ENCODE measurements at regions not wholly inside any gene's neighbourhood (a gene's known extent, or its start where the extent isn't known, plus 50 kb on each side); places are given as distances from the start of the nearest gene placed in this dataset.

DNA sequence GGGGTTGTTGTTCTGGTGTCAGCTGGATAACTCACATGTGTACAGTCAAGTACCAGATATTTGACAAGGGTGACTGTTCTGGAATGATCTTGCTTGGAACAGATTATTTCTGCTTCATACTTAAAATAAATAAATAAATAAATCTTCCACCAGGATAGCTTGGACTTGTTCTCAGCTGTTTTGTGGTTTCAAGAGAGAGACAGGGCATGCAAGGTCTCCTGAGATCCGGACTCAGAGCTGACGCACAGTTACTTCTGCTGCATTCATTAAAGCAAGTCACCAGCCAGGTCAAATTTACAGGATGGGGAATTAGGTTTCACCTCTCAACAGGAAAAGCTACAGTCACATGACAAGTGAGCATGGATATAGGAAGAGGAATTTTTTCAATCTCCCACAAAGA is 285.0 kb upstream of the SPTLC3 start:
- Histone ChIP-seq H3K9me3 (ENCODE audit: low read depth) (no peaks in the 10 kb centered on the region), H4K20me1 (ENCODE audit: insufficient read depth, poor library complexity, severe bottlenecking) (no peaks in the 10 kb centered on the region), H3K79me2 (no peaks in the 10 kb centered on the region), H2AFZ (no peak overlapping the region), H3K9me2 (replicated peaks; ENCODE audit: insufficient read depth) (no peaks in the 10 kb centered on the region), H3K4me1 (ENCODE audit: insufficient read depth) (no peaks in the 10 kb centered on the region), H3K4me3 (no peak overlapping the region), H3K27me3 (no peaks in the 10 kb centered on the region), H3K27ac (no peak overlapping the region), H3K4me2 (no peak overlapping the region), H3K36me3 (replicated peaks; ENCODE audit: insufficient read depth, low read depth) (no peaks in the 10 kb centered on the region)
- TF ChIP-seq CTCF (IDR thresholded peaks at IDR 0.05; ENCODE audit: poor library complexity): no peak
- TF ChIP-seq EZH2phosphoT487 (IDR thresholded peaks at IDR 0.05; ENCODE audit: low read depth, severe bottlenecking, unreplicated experiment): no peak
- no peak for TF ChIP-seq EZH2 (IDR thresholded peaks at IDR 0.05; ENCODE audit: borderline replicate concordance)
- DNase-seq (ENCODE audit: low spot score): no peak
- 96% methylated on average over 2 of the region's 2 CpGs for WGBS (ENCODE audit: low lambda C conversion rate, missing lambda C conversion rate)

- no peaks in the 10 kb centered on the region for H3K9me2 ChIP-seq (replicated peaks; ENCODE audit: insufficient read depth)
- TF ChIP-seq EZH2 (IDR thresholded peaks at IDR 0.05; ENCODE audit: borderline replicate concordance): no peak
- no peak for TF ChIP-seq EZH2phosphoT487 (IDR thresholded peaks at IDR 0.05; ENCODE audit: low read depth, severe bottlenecking, unreplicated experiment)
- TF ChIP-seq CTCF (IDR thresholded peaks at IDR 0.05; ENCODE audit: poor library complexity): no peak
- H3K4me2 ChIP-seq: no peak overlapping the region
Measured at GRCh38 chr20:12728782-12729181, 280.0 kb upstream of the SPTLC3 start.

DNA sequence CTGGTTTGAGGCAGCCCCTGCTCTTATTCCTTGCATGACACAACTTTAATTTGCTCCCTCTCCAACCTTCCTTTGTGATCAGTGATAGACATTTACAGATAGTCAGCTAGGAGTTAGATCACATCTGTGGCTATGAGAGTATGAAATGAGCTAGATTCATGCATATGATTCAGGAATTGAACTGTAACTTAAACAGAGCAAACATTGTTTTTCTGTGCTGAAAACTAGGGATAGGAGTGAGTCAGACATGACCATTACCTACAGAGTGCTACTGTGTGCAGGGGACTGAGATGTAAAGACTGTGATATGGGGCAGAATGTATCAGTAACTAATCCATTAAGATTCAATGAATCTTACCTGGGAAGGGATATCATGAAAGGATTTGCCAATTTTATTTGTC is 279.4 kb upstream of the SPTLC3 start:
- no peaks in the 10 kb centered on the region for H3K9me3 ChIP-seq (ENCODE audit: low read depth)
- no peaks in the 10 kb centered on the region for H3K4me1 ChIP-seq (ENCODE audit: insufficient read depth)
- no peak overlapping the region for H3K4me2 ChIP-seq
- H3K27ac ChIP-seq: peak overlapping the region; percentile 15
- no peaks in the 10 kb centered on the region for H3K9me2 ChIP-seq (replicated peaks; ENCODE audit: insufficient read depth)
- H3K4me3 ChIP-seq: no peak overlapping the region
- DNase-seq (ENCODE audit: low spot score): no peak
- H2AFZ ChIP-seq: no peak overlapping the region
- no peaks in the 10 kb centered on the region for H3K27me3 ChIP-seq
- H3K79me2 ChIP-seq: no peaks in the 10 kb centered on the region
- TF ChIP-seq CTCF (IDR thresholded peaks at IDR 0.05; ENCODE audit: poor library complexity) (no peak), EZH2phosphoT487 (IDR thresholded peaks at IDR 0.05; ENCODE audit: low read depth, severe bottlenecking, unreplicated experiment) (no peak), EZH2 (IDR thresholded peaks at IDR 0.05; ENCODE audit: borderline replicate concordance) (no peak)
- H4K20me1 ChIP-seq (ENCODE audit: insufficient read depth, poor library complexity, severe bottlenecking): no peaks in the 10 kb centered on the region
- H3K36me3 ChIP-seq (replicated peaks; ENCODE audit: insufficient read depth, low read depth): no peaks in the 10 kb centered on the region

More at GRCh38 chr20:12728782-12729181, 280.0 kb upstream of the SPTLC3 start:
- Histone ChIP-seq H4K20me1 (ENCODE audit: insufficient read depth, poor library complexity, severe bottlenecking) (no peaks in the 10 kb centered on the region), H3K36me3 (replicated peaks; ENCODE audit: insufficient read depth, low read depth) (no peaks in the 10 kb centered on the region), H3K27me3 (no peaks in the 10 kb centered on the region), H3K9me3 (ENCODE audit: low read depth) (no peaks in the 10 kb centered on the region), H3K4me1 (ENCODE audit: insufficient read depth) (no peaks in the 10 kb centered on the region), H2AFZ (no peak overlapping the region), H3K27ac (peak overlapping the region; percentile 15), H3K4me3 (no peak overlapping the region), H3K79me2 (no peaks in the 10 kb centered on the region)
- 78% methylated on average over 3 of the region's 3 CpGs for WGBS (ENCODE audit: low lambda C conversion rate, missing lambda C conversion rate)
- DNase-seq (ENCODE audit: low spot score): peak; percentile 27

- no peaks in the 10 kb centered on the region for H3K27me3 ChIP-seq
- no peaks in the 10 kb centered on the region for H3K4me1 ChIP-seq (ENCODE audit: insufficient read depth)
- H3K36me3 ChIP-seq (replicated peaks; ENCODE audit: insufficient read depth, low read depth): no peaks in the 10 kb centered on the region
- H3K9me2 ChIP-seq (replicated peaks; ENCODE audit: insufficient read depth): no peaks in the 10 kb centered on the region
- H2AFZ ChIP-seq: no peak overlapping the region
- no peaks in the 10 kb centered on the region for H3K9me3 ChIP-seq (ENCODE audit: low read depth)
- no peaks in the 10 kb centered on the region for H4K20me1 ChIP-seq (ENCODE audit: insufficient read depth, poor library complexity, severe bottlenecking)
- H3K4me3 ChIP-seq: no peak overlapping the region
- H3K79me2 ChIP-seq: no peaks in the 10 kb centered on the region
- no peak for TF ChIP-seq EZH2 (IDR thresholded peaks at IDR 0.05; ENCODE audit: borderline replicate concordance)
- TF ChIP-seq CTCF (IDR thresholded peaks at IDR 0.05; ENCODE audit: poor library complexity): no peak
- TF ChIP-seq EZH2phosphoT487 (IDR thresholded peaks at IDR 0.05; ENCODE audit: low read depth, severe bottlenecking, unreplicated experiment): no peak
- 56% methylated on average over 3 of the region's 3 CpGs for WGBS (ENCODE audit: low lambda C conversion rate, missing lambda C conversion rate)
- no peak overlapping the region for H3K4me2 ChIP-seq
- no peak overlapping the region for H3K27ac ChIP-seq
- DNase-seq (ENCODE audit: low spot score): no peak
Measured at GRCh38 chr20:12733811-12734210, 275.0 kb upstream of the SPTLC3 start.

Measured in hepatocyte (in vitro differentiated cells).